ENCODE measurements at regions not wholly inside any gene's neighbourhood (a gene's known extent, or its start where the extent isn't known, plus 50 kb on each side); places are given as distances from the start of the nearest gene placed in this dataset.
A peak's percentile ranks its signal among the peaks of the same experiment; 100 is the strongest.

- H3K4me3 ChIP-seq (replicated peaks; ENCODE audit: low read depth, low read length) = no peak overlapping the region
- no peak for TF ChIP-seq CTCF (IDR thresholded peaks at IDR 0.05; ENCODE audit: low read depth, low read length, missing control alignments)
- no peak for DNase-seq (ENCODE audit: extremely low read depth, low read depth)
Measured at GRCh38 chr1:218874801-218875400, 298.8 kb upstream of the LYPLAL1 start.

GRCh38 chr1:218878369-218878768, 295.3 kb upstream of the LYPLAL1 start:
- TF ChIP-seq CTCF (IDR thresholded peaks at IDR 0.05; ENCODE audit: low read depth, low read length, missing control alignments) = no peak
- no peak overlapping the region for H3K4me3 ChIP-seq (replicated peaks; ENCODE audit: low read depth, low read length)
- no peak for DNase-seq (ENCODE audit: extremely low read depth, low read depth)

GRCh38 chr1:218880484-218881060, 293.1 kb upstream of the LYPLAL1 start:
- H3K4me3 ChIP-seq (replicated peaks; ENCODE audit: low read depth, low read length) = no peak overlapping the region
- TF ChIP-seq CTCF (IDR thresholded peaks at IDR 0.05; ENCODE audit: low read depth, low read length, missing control alignments) = no peak
- no peak for DNase-seq (ENCODE audit: extremely low read depth, low read depth)

GRCh38 chr1:218882454-218882853, 291.2 kb upstream of the LYPLAL1 start:
- TF ChIP-seq CTCF (IDR thresholded peaks at IDR 0.05; ENCODE audit: low read depth, low read length, missing control alignments) = no peak
- no peak overlapping the region for H3K4me3 ChIP-seq (replicated peaks; ENCODE audit: low read depth, low read length)
- no peak for DNase-seq (ENCODE audit: extremely low read depth, low read depth)

GRCh38 chr1:218886101-218886871, 287.4 kb upstream of the LYPLAL1 start:
- TF ChIP-seq CTCF (IDR thresholded peaks at IDR 0.05; ENCODE audit: low read depth, low read length, missing control alignments) = no peak
- DNase-seq (ENCODE audit: extremely low read depth, low read depth) = peak; percentile 47
- H3K4me3 ChIP-seq (replicated peaks; ENCODE audit: low read depth, low read length) = no peak overlapping the region

- no peak for DNase-seq (ENCODE audit: extremely low read depth, low read depth)
- H3K4me3 ChIP-seq (replicated peaks; ENCODE audit: low read depth, low read length) = no peak overlapping the region
- TF ChIP-seq CTCF (IDR thresholded peaks at IDR 0.05; ENCODE audit: low read depth, low read length, missing control alignments) = no peak
Measured at GRCh38 chr1:218887141-218887925, 286.3 kb upstream of the LYPLAL1 start.
